Aorta (tissue), 5 donors: ENCODE measurements at regions not wholly inside any gene's neighbourhood (a gene's known extent, or its start where the extent isn't known, plus 50 kb on each side); places are given as distances from the start of the nearest gene placed in this dataset.

Experiments
- ATAC-seq: fragments of 200-7000 bp; cut with Tn5 transposase; one replicate; pipeline ENCODE4 v1.9.1; 2022; ENCODE audit warnings: moderate library complexity; ENCODE audit not compliant: low FRiP score
- DNase-seq, 2 donors: peaks; one replicate each; pipeline ENCODE4 v3.0.0-alpha.2; 2020
- H3K27ac ChIP-seq, 2 donors: one replicate each; pipeline ENCODE4 v1.5.1; 2013; ENCODE audit warnings: low read length in 2 of 2, mild to moderate bottlenecking in 2 of 2, moderate library complexity in 2 of 2, control low read depth in 1 of 2, inconsistent platforms in 1 of 2, low read depth in 1 of 2
- H3K27me3 ChIP-seq, 2 donors: one replicate each; pipeline ENCODE4 v1.6.1; 2013; ENCODE audit warnings: control low read depth in 1 of 2, low read length in 1 of 2, mild to moderate bottlenecking in 1 of 2, moderate library complexity in 1 of 2; ENCODE audit not compliant: insufficient read depth in 2 of 2, control insufficient read depth in 1 of 2
- H3K36me3 ChIP-seq, 2 donors: one replicate each; pipeline ENCODE4 v1.6.1; 2013; ENCODE audit warnings: control low read depth in 1 of 2, low read length in 1 of 2, mild to moderate bottlenecking in 1 of 2; ENCODE audit not compliant: insufficient read depth in 2 of 2, control insufficient read depth in 1 of 2
- H3K4me1 ChIP-seq, 2 donors: one replicate each; pipeline ENCODE4 v1.6.1; 2013; ENCODE audit warnings: low read length in 2 of 2, control low read depth in 1 of 2, mild to moderate bottlenecking in 1 of 2, moderate library complexity in 1 of 2; ENCODE audit not compliant: insufficient read depth in 2 of 2, control insufficient read depth in 1 of 2
- H3K4me3 ChIP-seq, 2 donors: one replicate each; pipeline ENCODE4 v1.5.1; 2013; ENCODE audit warnings: low read length in 2 of 2, control low read depth in 1 of 2, mild to moderate bottlenecking in 1 of 2
- H3K9me3 ChIP-seq: one replicate; pipeline ENCODE4 v1.6.1; 2013; ENCODE audit warnings: mild to moderate bottlenecking, low read length; ENCODE audit not compliant: control insufficient read depth
- WGBS, 2 donors: extraction: QIAGEN DNeasy Blood & Tissue Kit; methylation state at CpG; one replicate each; pipeline ENCODE4 v1.1.7; 2013; 5-methylcytosine and 5-hydroxymethylcytosine counted together
- intact Hi-C, 2 donors: fragments of 100-400 bp; cut with DNase I; formaldehyde crosslinking; loops; one replicate each; pipeline versions ENCODE4 v1.14.2 to v1.15.0; 2022
- donor health status: healthy with polysubstance abuse.
- donor health status: Bipolar disorder and iron deficiency.
- donor health status: DM: no; HTN: no; CAD: no.
- donor health status: DM: no; HTN: no; CAD: no.
- donor health status: DM: yes; HTN: yes; CAD: no.

GRCh38 chr10:3526727-3527501 is 258.1 kb downstream of the KLF6 start:
- intact Hi-C loops: loop anchor here in 1 of 2 donors (5.0 kb wide), 1 partner anchor 60 kb away; no protein-coding TSS in a partner anchor
- H3K4me3 ChIP-seq: no peak overlapping the region
- no peaks in the 10 kb centered on the region for H3K9me3 ChIP-seq
- ATAC-seq (peak; percentile 72), DNase-seq (no peak)
- H3K36me3 ChIP-seq: no peaks in the 10 kb centered on the region
- no peaks in the 10 kb centered on the region for H3K27me3 ChIP-seq
- H3K4me1 ChIP-seq: peaks cover 0 to 5% of the 10 kb centered on the region in 2 donors
- peak overlapping the region in 1 of 2 donors; percentile 72 for H3K27ac ChIP-seq
- WGBS, 2 donors: 31 to 47% methylated on average over 6 of the region's 6 CpGs

DNA sequence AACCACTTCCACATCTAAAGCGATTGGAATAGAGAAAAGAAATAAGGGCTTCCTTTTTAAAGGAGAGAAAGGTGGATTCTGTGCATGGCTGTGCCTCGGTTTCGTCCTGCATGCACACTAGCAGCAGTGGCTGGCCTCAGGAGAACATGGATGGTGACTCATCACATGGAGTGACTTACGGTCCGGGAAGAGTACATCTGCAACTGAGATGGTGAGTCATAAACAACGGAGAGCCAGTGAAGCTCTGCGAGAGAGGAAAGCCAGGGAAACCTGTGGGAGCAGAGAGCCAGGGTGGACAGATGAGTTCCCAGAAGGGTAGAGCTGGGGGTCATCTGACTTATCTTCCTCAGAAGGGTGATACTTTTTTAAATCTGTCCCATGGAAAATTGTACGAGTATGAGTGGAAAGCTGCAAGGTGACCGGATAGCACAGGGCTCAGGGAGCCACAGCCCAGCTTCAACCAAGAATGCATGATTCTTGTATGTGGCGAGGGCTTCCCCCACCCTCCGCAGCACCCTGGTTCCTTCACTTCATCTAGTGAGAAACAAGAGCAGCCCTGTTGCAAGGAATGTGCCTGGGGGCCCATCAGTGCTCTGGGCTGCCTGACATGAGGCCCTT is 259.1 kb downstream of the KLF6 start:
- no peaks in the 10 kb centered on the region for H3K9me3 ChIP-seq
- no peaks in the 10 kb centered on the region for H3K36me3 ChIP-seq
- no peaks in the 10 kb centered on the region for H3K27me3 ChIP-seq
- H3K4me3 ChIP-seq: no peak overlapping the region
- DNase-seq (peak in 1 of 2 donors; percentile 75), ATAC-seq (no peak)
- peaks cover 0 to 5% of the 10 kb centered on the region in 2 donors for H3K4me1 ChIP-seq
- 47 to 69% methylated on average over 11 of the region's 11 CpGs for WGBS, 2 donors
- H3K27ac ChIP-seq: peak overlapping the region in 1 of 2 donors; percentile 72
- intact Hi-C loops: loop anchor here in 1 of 2 donors (2.0 to 5.0 kb wide), 2 partner anchors 23 to 59 kb away; no protein-coding TSS in a partner anchor

DNA sequence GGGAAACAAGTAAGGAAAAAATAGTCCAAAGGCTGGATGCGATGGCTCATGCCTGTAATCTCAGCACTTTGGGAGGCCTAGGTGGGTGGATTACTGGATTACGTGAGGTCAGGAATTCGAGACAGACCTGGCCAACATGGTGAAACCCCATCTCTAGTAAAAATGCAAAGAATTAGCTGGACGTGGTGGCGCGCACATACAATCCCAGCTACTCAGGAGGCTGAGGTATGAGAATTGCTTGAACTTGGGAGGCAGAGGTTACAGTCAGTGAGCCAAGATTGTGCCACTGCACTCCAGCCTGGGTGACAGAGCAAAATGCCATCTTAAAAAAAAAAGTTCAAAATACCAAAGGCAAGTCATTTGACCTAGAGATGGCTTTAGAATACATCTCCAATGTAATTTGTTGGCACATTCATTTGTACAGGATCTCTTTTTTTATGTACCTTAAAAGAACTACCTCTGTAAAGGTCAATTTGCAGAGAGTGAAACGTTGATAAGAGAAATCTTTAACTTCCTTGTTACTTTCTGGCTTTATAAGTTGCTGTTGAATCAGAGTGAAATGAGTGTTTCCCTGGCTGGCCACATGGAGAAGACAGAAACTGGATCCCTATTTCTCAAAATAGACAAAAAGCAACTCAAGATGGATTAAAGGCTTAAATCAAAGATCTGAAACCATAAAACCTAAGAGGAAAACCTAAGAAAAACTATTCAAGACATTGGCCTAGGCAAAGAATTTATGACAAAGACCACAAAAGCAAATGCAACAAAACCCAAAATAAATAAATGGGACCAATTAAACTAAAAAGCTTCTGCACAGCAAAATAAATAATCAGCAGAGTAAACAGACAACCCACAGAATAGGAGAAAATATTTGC is 260.7 kb downstream of the KLF6 start:
- Histone ChIP-seq H3K36me3 (no peaks in the 10 kb centered on the region), H3K27me3 (no peaks in the 10 kb centered on the region), H3K27ac (no peak overlapping the region), H3K4me1 (peaks cover 0 to 5% of the 10 kb centered on the region in 2 donors), H3K9me3 (no peaks in the 10 kb centered on the region), H3K4me3 (no peak overlapping the region)
- 94% methylated on average over 7 of the region's 7 CpGs for WGBS, 2 donors
- ATAC-seq (no peak), DNase-seq (no peak)
- intact Hi-C loops: loop anchor here in 1 of 2 donors (2.0 kb wide), 1 partner anchor 22 kb away; no protein-coding TSS in a partner anchor

GRCh38 chr10:3523309-3524050 is 261.5 kb downstream of the KLF6 start:
- Histone ChIP-seq H3K36me3 (no peaks in the 10 kb centered on the region), H3K9me3 (no peaks in the 10 kb centered on the region), H3K4me3 (no peak overlapping the region), H3K4me1 (peaks cover 0 to 5% of the 10 kb centered on the region in 2 donors), H3K27me3 (no peaks in the 10 kb centered on the region), H3K27ac (no peak overlapping the region)
- 90 to 92% methylated on average over 13 of the region's 13 CpGs for WGBS, 2 donors
- intact Hi-C loops: loop anchor here in 1 of 2 donors (2.0 kb wide), 1 partner anchor 21 kb away; no protein-coding TSS in a partner anchor
- DNase-seq (no peak), ATAC-seq (no peak)

DNA sequence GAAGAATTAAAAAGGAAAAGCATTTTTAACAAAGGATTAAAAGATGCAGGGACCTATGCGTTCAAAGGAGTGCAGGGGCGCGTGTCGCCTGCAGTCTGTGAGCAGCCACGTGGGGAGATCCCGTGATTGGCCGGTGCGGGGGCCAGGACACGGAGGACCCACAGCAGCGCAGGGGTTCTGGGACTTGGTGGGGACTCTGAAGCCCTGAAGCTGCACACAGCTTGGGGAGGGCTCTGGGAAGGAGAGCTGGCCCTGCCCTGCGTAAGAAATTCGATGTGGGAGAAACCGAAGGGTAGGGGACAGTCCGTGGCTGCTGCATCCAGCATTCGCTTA is 268.1 kb downstream of the KLF6 start:
- no peak for DNase-seq
- ATAC-seq: no peak
- intact Hi-C loops: no loop called here
- H3K9me3 ChIP-seq: no peaks in the 10 kb centered on the region
- H3K27ac ChIP-seq: no peak overlapping the region
- H3K27me3 ChIP-seq: no peaks in the 10 kb centered on the region
- no peak overlapping the region for H3K4me3 ChIP-seq
- no peaks in the 10 kb centered on the region for H3K36me3 ChIP-seq
- H3K4me1 ChIP-seq: no peaks in the 10 kb centered on the region
- 90 to 96% methylated on average over 15 of the region's 15 CpGs for WGBS, 2 donors

GRCh38 chr10:3516234-3516922 is 268.6 kb downstream of the KLF6 start:
- no peak overlapping the region for H3K27ac ChIP-seq
- 87% methylated on average over 14 of the region's 14 CpGs for WGBS, 2 donors
- no peaks in the 10 kb centered on the region for H3K36me3 ChIP-seq
- intact Hi-C loops: no loop called here
- DNase-seq (no peak), ATAC-seq (no peak)
- no peak overlapping the region for H3K4me3 ChIP-seq
- H3K9me3 ChIP-seq: no peaks in the 10 kb centered on the region
- H3K4me1 ChIP-seq: no peaks in the 10 kb centered on the region
- H3K27me3 ChIP-seq: no peaks in the 10 kb centered on the region

DNA sequence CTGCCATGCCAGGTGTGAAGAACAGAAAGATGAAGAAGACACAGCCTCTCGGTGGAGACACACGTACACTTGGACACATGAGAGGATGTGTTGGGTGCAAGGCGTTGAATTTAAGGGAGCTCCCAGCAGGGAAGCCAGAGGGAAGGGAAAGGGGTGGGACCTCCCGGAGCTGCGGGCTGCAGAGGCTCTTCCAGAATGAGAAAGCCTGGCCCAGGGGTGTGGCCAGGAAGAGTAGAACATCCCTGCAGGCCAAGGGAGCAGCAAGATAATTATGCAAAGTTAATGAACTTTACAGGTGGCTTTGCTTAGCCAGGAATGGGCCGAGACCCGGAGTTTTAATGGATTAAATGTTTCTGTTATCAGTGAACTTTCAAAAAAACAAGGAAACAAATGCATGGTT is 270.3 kb downstream of the KLF6 start:
- intact Hi-C loops: no loop called here
- 81 to 88% methylated on average over 7 of the region's 7 CpGs for WGBS, 2 donors
- Histone ChIP-seq H3K4me1 (no peaks in the 10 kb centered on the region), H3K27me3 (no peaks in the 10 kb centered on the region), H3K4me3 (no peak overlapping the region), H3K9me3 (no peaks in the 10 kb centered on the region), H3K36me3 (no peaks in the 10 kb centered on the region), H3K27ac (no peak overlapping the region)
- ATAC-seq: no peak
- DNase-seq: no peak

DNA sequence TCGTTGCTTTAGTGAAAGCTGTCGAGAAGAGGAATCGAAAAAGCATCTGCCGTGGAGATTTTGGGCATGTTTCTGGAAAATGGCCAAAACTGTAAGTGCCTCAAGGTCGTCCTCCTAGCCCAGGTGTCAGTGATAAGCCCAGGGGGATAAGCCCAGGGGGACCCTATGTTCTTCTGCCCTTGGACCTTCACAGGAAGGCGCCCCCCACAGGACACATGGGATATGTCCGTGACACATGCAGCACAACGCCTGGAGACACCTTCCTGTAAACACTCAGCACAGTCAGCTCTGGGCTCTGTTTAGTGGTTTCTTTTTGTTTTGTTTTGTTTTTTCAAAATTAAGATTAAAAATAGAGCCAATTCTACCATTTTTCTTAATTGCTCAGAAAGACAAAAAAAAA is 272.7 kb downstream of the KLF6 start:
- Histone ChIP-seq H3K27me3 (no peaks in the 10 kb centered on the region), H3K9me3 (no peaks in the 10 kb centered on the region), H3K4me1 (no peaks in the 10 kb centered on the region), H3K36me3 (no peaks in the 10 kb centered on the region), H3K27ac (no peak overlapping the region), H3K4me3 (no peak overlapping the region)
- intact Hi-C loops: no loop called here
- no peak for ATAC-seq
- WGBS, 2 donors: 80 to 83% methylated on average over 8 of the region's 8 CpGs
- DNase-seq: no peak
